K562 (cell line): ENCODE measurements at regions not wholly inside any gene's neighbourhood (a gene's known extent, or its start where the extent isn't known, plus 50 kb on each side); places are given as distances from the start of the nearest gene placed in this dataset.

Experiments used
- ERF ChIP-seq: fragments of 450-650 bp; formaldehyde crosslinking; IDR thresholded peaks from 2 replicates; pipeline ENCODE4 v1.4.0; 2020; ENCODE audit warnings: mild to moderate bottlenecking, mixed read lengths
- GABPA ChIP-seq: fragments of 200-800 bp; sonication (Bioruptor generic); conservative IDR thresholded peaks from 2 replicates; pipeline ENCODE4 v1.6.1; 2016; ENCODE audit warnings: low read depth, missing genetic modification characterization, missing compliant biosample characterization
- HNRNPLL ChIP-seq: fragments of 200-400 bp; formaldehyde crosslinking; IDR thresholded peaks from 2 replicates; pipeline ENCODE4 v1.6.1; 2017; ENCODE audit warnings: low read length, low read depth, mild to moderate bottlenecking; ENCODE audit not compliant: poor library complexity, severe bottlenecking
- RCOR1 ChIP-seq, 2 experiments: IDR thresholded peaks; 2 replicates each; pipeline ENCODE4 v1.6.1; 2012; ENCODE audit warnings: low read depth in 2 of 2, low read length in 2 of 2, borderline replicate concordance in 1 of 2, improper control_type of control experiment in 1 of 2
- SLC30A9 ChIP-seq: fragments of 250-450 bp; sonication (Bioruptor Pico); IDR thresholded peaks from 2 replicates; pipeline ENCODE4 v1.8.0; 2022; ENCODE audit warnings: mild to moderate bottlenecking, moderate library complexity
- SMAD4 ChIP-seq: fragments of 250-450 bp; sonication (Bioruptor Pico); conservative IDR thresholded peaks from 2 replicates; pipeline ENCODE4 v1.8.0; 2021; ENCODE audit warnings: inconsistent platforms, mild to moderate bottlenecking, moderate library complexity
- YY1 ChIP-seq, 3 experiments: IDR thresholded peaks; 2 replicates each; pipeline ENCODE4 v1.6.1; 2011; ENCODE audit warnings: low read length in 2 of 3, mild to moderate bottlenecking in 2 of 3, moderate library complexity in 2 of 3, borderline replicate concordance in 1 of 3, control low read depth in 1 of 3, low read depth in 1 of 3; ENCODE audit not compliant: insufficient read depth in 3 of 3, insufficient replicate concordance in 2 of 3, control insufficient read depth in 1 of 3, insufficient read length in 1 of 3; ENCODE audit errors: extremely low read depth in 1 of 3
- ZNF184 ChIP-seq: sonication (generic); formaldehyde crosslinking; IDR thresholded peaks from 2 replicates; pipeline ENCODE4 v1.5.0; 2020; ENCODE audit warnings: missing genetic modification reagents
- ZNF23 ChIP-seq: fragments of 250-450 bp; sonication (Bioruptor Pico); IDR thresholded peaks from 2 replicates; pipeline ENCODE4 v1.4.0; 2020; ENCODE audit warnings: mild to moderate bottlenecking
- ZNF24 ChIP-seq: fragments of 450-650 bp; IDR thresholded peaks from 2 replicates; pipeline ENCODE4 v1.6.1; 2016
- ZNF785 ChIP-seq: fragments of 250-450 bp; sonication (Bioruptor Pico); IDR thresholded peaks from 2 replicates; pipeline ENCODE4 v1.4.0; 2020; ENCODE audit warnings: mild to moderate bottlenecking
- ZZZ3 ChIP-seq: fragments of 450-650 bp; IDR thresholded peaks from 2 replicates; pipeline ENCODE4 v1.6.1; 2016; ENCODE audit warnings: antibody characterized with exemption, mild to moderate bottlenecking, moderate library complexity
- TF ChIP-seq, protein P1 (sequence below): sonication (generic); formaldehyde crosslinking; IDR thresholded peaks from 2 replicates; pipeline ENCODE4 v1.8.0; 2022; ENCODE audit warnings: missing genetic modification reagents, mild to moderate bottlenecking, borderline replicate concordance
- TF ChIP-seq, protein P2 (sequence below): fragments of 250-450 bp; sonication (Bioruptor Pico); IDR thresholded peaks from 2 replicates; pipeline ENCODE4 v1.8.0; 2021; ENCODE audit warnings: borderline replicate concordance, mild to moderate bottlenecking, moderate library complexity; ENCODE audit not compliant: poor library complexity, severe bottlenecking
- TF ChIP-seq, protein P3 (sequence below): sonication (generic); formaldehyde crosslinking; IDR thresholded peaks from 2 replicates; pipeline ENCODE4 v1.8.0; 2022; ENCODE audit warnings: missing genetic modification reagents, mild to moderate bottlenecking, borderline replicate concordance
- TF ChIP-seq, protein P4 (sequence below), 2 experiments: IDR thresholded peaks; 2 replicates each; pipeline ENCODE4 v1.6.1; 2012; ENCODE audit warnings: improper control_type of control experiment in 2 of 2, low read depth in 2 of 2, low read length in 2 of 2, borderline replicate concordance in 1 of 2
- TF ChIP-seq, protein P5 (sequence below): IDR thresholded peaks from 3 replicates; pipeline ENCODE4 v1.6.1; 2011; ENCODE audit warnings: borderline replicate concordance, mild to moderate bottlenecking, moderate library complexity; ENCODE audit not compliant: insufficient read length; ENCODE audit errors: extremely low read depth

DNA sequence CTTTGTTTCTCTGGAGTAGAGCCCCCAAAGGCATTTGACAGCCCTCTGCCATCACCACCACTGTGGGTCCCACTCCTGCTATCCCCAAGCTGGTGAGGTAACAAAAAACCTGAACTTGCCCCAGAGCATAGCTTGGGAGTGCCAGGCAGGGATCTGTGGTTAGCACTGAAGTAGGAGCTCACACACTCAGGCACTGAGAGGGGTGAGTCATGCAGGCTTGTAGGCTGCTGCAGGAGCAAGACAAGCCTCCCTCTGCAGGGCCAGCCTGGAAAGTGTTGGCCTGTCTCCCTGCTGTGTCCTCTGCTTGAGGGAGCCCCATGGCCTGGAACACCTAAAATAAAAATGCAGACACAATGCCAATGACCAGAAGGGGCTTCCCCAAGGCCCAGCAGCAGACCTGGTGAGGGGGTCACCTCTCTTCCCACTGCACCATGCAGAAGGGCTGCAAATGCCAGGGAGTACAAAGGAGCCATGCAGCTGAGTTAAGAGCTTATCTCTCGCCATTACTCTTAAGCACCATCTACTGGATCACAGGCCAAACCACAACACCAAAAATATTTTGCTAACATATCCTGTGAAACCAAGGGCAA lies 108.9 kb upstream of the POGK start (continued):
- TF ChIP-seq, protein P1, sequence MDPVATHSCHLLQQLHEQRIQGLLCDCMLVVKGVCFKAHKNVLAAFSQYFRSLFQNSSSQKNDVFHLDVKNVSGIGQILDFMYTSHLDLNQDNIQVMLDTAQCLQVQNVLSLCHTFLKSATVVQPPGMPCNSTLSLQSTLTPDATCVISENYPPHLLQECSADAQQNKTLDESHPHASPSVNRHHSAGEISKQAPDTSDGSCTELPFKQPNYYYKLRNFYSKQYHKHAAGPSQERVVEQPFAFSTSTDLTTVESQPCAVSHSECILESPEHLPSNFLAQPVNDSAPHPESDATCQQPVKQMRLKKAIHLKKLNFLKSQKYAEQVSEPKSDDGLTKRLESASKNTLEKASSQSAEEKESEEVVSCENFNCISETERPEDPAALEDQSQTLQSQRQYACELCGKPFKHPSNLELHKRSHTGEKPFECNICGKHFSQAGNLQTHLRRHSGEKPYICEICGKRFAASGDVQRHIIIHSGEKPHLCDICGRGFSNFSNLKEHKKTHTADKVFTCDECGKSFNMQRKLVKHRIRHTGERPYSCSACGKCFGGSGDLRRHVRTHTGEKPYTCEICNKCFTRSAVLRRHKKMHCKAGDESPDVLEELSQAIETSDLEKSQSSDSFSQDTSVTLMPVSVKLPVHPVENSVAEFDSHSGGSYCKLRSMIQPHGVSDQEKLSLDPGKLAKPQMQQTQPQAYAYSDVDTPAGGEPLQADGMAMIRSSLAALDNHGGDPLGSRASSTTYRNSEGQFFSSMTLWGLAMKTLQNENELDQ = no peak
- TF ChIP-seq ZNF184 (CRISPR knock-in tag) (no peak), GABPA (tag) (no peak), RCOR1 (IDR thresholded peaks at IDR 0.05; ENCODE audit: borderline replicate concordance in 1 of 2, low read depth in 2 of 2, low read length in 2 of 2) (0 out of 4 replicates have a peak, but pooled peaks have one; percentile 10 to 38), ZNF785 (CRISPR knock-in tag) (no peak), ZZZ3 (no peak), ZNF23 (CRISPR knock-in tag) (no peak), ERF (CRISPR knock-in tag) (no peak), HNRNPLL (no peak), SLC30A9 (CRISPR knock-in tag) (no peak), SMAD4 (CRISPR knock-in tag) (peak; percentile 22; the same call in 1 of the 2 replicates), ZNF24 (no peak), YY1 (IDR thresholded peaks at IDR 0.05; ENCODE audit: borderline replicate concordance in 1 of 3, control insufficient read depth in 1 of 3, extremely low read depth in 1 of 3, insufficient read depth in 3 of 3, insufficient read length in 1 of 3, insufficient replicate concordance in 2 of 3, low read depth in 1 of 3, low read length in 2 of 3) (no peak)
- TF ChIP-seq, protein P2, sequence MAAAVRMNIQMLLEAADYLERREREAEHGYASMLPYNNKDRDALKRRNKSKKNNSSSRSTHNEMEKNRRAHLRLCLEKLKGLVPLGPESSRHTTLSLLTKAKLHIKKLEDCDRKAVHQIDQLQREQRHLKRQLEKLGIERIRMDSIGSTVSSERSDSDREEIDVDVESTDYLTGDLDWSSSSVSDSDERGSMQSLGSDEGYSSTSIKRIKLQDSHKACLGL (CRISPR knock-in tag) = no peak
- TF ChIP-seq, protein P3, sequence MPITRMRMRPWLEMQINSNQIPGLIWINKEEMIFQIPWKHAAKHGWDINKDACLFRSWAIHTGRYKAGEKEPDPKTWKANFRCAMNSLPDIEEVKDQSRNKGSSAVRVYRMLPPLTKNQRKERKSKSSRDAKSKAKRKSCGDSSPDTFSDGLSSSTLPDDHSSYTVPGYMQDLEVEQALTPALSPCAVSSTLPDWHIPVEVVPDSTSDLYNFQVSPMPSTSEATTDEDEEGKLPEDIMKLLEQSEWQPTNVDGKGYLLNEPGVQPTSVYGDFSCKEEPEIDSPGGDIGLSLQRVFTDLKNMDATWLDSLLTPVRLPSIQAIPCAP (CRISPR knock-in tag) = no peak
- TF ChIP-seq, protein P4, sequence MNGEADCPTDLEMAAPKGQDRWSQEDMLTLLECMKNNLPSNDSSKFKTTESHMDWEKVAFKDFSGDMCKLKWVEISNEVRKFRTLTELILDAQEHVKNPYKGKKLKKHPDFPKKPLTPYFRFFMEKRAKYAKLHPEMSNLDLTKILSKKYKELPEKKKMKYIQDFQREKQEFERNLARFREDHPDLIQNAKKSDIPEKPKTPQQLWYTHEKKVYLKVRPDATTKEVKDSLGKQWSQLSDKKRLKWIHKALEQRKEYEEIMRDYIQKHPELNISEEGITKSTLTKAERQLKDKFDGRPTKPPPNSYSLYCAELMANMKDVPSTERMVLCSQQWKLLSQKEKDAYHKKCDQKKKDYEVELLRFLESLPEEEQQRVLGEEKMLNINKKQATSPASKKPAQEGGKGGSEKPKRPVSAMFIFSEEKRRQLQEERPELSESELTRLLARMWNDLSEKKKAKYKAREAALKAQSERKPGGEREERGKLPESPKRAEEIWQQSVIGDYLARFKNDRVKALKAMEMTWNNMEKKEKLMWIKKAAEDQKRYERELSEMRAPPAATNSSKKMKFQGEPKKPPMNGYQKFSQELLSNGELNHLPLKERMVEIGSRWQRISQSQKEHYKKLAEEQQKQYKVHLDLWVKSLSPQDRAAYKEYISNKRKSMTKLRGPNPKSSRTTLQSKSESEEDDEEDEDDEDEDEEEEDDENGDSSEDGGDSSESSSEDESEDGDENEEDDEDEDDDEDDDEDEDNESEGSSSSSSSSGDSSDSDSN (IDR thresholded peaks at IDR 0.05; ENCODE audit: borderline replicate concordance in 1 of 2, low read depth in 2 of 2, low read length in 2 of 2) = peak; percentile 40 to 74; a peak in 2 of 4 replicates
- TF ChIP-seq, protein P5, sequence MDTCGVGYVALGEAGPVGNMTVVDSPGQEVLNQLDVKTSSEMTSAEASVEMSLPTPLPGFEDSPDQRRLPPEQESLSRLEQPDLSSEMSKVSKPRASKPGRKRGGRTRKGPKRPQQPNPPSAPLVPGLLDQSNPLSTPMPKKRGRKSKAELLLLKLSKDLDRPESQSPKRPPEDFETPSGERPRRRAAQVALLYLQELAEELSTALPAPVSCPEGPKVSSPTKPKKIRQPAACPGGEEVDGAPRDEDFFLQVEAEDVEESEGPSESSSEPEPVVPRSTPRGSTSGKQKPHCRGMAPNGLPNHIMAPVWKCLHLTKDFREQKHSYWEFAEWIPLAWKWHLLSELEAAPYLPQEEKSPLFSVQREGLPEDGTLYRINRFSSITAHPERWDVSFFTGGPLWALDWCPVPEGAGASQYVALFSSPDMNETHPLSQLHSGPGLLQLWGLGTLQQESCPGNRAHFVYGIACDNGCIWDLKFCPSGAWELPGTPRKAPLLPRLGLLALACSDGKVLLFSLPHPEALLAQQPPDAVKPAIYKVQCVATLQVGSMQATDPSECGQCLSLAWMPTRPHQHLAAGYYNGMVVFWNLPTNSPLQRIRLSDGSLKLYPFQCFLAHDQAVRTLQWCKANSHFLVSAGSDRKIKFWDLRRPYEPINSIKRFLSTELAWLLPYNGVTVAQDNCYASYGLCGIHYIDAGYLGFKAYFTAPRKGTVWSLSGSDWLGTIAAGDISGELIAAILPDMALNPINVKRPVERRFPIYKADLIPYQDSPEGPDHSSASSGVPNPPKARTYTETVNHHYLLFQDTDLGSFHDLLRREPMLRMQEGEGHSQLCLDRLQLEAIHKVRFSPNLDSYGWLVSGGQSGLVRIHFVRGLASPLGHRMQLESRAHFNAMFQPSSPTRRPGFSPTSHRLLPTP = no peak
